K562 (cell line): ENCODE measurements at regions not wholly inside any gene's neighbourhood (a gene's known extent, or its start where the extent isn't known, plus 50 kb on each side); places are given as distances from the start of the nearest gene placed in this dataset.
"Not testable (repeated sequence)": the region's sequence is repeated elsewhere in the genome, so short reads cannot be mapped to it uniquely, and the experiment has no call there.

Source experiments
- ARHGAP35 ChIP-seq: fragments of 450-650 bp; IDR thresholded peaks from 2 replicates; pipeline ENCODE4 v1.6.1; 2018; ENCODE audit not compliant: partially characterized antibody
- ARNT ChIP-seq, 2 experiments: fragments of 450-650 bp; IDR thresholded peaks; 2 replicates each; pipeline ENCODE4 v1.6.1; 2016; ENCODE audit warnings: mild to moderate bottlenecking in 1 of 2
- CCNT2 ChIP-seq: IDR thresholded peaks from 2 replicates; pipeline ENCODE4 v1.6.1; 2011; ENCODE audit warnings: borderline replicate concordance, low read depth, mild to moderate bottlenecking, moderate library complexity, mixed read lengths, low read length; ENCODE audit not compliant: insufficient read length; ENCODE audit errors: extremely low read depth
- CHAMP1 ChIP-seq: fragments of 450-650 bp; IDR thresholded peaks from 2 replicates; pipeline ENCODE4 v1.6.1; 2016; ENCODE audit warnings: mild to moderate bottlenecking
- EP400 ChIP-seq: fragments of 450-650 bp; IDR thresholded peaks from 2 replicates; pipeline ENCODE4 v1.6.1; 2017; ENCODE audit warnings: antibody characterized with exemption, mild to moderate bottlenecking, moderate library complexity
- FOXK2 ChIP-seq, 2 experiments: fragments of 450-650 bp; IDR thresholded peaks in 1 of 2; conservative IDR thresholded peaks in 1 of 2; 2 replicates each; pipeline ENCODE4 v1.6.1; 2016; ENCODE audit warnings: low read depth in 2 of 2, mild to moderate bottlenecking in 1 of 2
- GATAD2A ChIP-seq: fragments of 450-650 bp; IDR thresholded peaks from 2 replicates; pipeline ENCODE4 v1.6.1; 2017
- HINFP ChIP-seq: fragments of 450-650 bp; conservative IDR thresholded peaks from 2 replicates; pipeline ENCODE4 v1.6.1; 2016; ENCODE audit warnings: missing genetic modification characterization, low read depth, mild to moderate bottlenecking, control low read depth, missing compliant biosample characterization
- KDM1A ChIP-seq, 2 experiments: fragments of 450-650 bp; IDR thresholded peaks; 2 replicates each; pipeline ENCODE4 v1.6.1; 2016; ENCODE audit warnings: mild to moderate bottlenecking in 2 of 2
- LARP7 ChIP-seq: fragments of 450-650 bp; IDR thresholded peaks from 2 replicates; pipeline ENCODE4 v1.6.1; 2016
- MTA1 ChIP-seq: fragments of 450-650 bp; IDR thresholded peaks from 2 replicates; pipeline ENCODE4 v1.6.1; 2017; ENCODE audit warnings: borderline replicate concordance
- MTA2 ChIP-seq: fragments of 450-650 bp; IDR thresholded peaks from 2 replicates; pipeline ENCODE4 v1.6.1; 2016; ENCODE audit warnings: low read depth
- NBN ChIP-seq: fragments of 450-650 bp; IDR thresholded peaks from 2 replicates; pipeline ENCODE4 v1.6.1; 2016; ENCODE audit warnings: low read depth, mild to moderate bottlenecking
- NFATC3 ChIP-seq: fragments of 450-650 bp; IDR thresholded peaks from 2 replicates; pipeline ENCODE4 v1.6.1; 2017; ENCODE audit warnings: mild to moderate bottlenecking
- NR2C1 ChIP-seq, 2 experiments: fragments of 450-650 bp; IDR thresholded peaks; 2 replicates each; pipeline ENCODE4 v1.6.1; 2017; ENCODE audit warnings: mild to moderate bottlenecking in 2 of 2, antibody characterized with exemption in 1 of 2, inconsistent platforms in 1 of 2, missing compliant biosample characterization in 1 of 2, missing genetic modification characterization in 1 of 2
- OTX1 ChIP-seq: fragments of 450-650 bp; formaldehyde crosslinking; IDR thresholded peaks from 2 replicates; pipeline ENCODE4 v1.4.0; 2022; ENCODE audit warnings: mild to moderate bottlenecking
- SMARCA4 ChIP-seq: fragments of 450-650 bp; IDR thresholded peaks from 2 replicates; pipeline ENCODE4 v1.6.1; 2016
- SMARCE1 ChIP-seq: fragments of 450-650 bp; IDR thresholded peaks from 2 replicates; pipeline ENCODE4 v1.7.1; 2016; ENCODE audit warnings: mild to moderate bottlenecking
- TOE1 ChIP-seq, 2 experiments: fragments of 450-650 bp in 1 of 2; sonication (generic) in 1 of 2; formaldehyde crosslinking in 1 of 2; IDR thresholded peaks; 2 replicates each; pipeline versions ENCODE4 v1.7.1 to v1.8.0; 2016 to 2022; ENCODE audit warnings: borderline replicate concordance in 2 of 2, mild to moderate bottlenecking in 2 of 2, antibody characterized with exemption in 1 of 2, inconsistent platforms in 1 of 2, low read depth in 1 of 2, missing genetic modification reagents in 1 of 2, moderate library complexity in 1 of 2
- TRIM24 ChIP-seq, 2 experiments: fragments of 450-650 bp; IDR thresholded peaks; 2 replicates each; pipeline ENCODE4 v1.6.1; 2016
- ZBTB26 ChIP-seq: fragments of 450-650 bp; formaldehyde crosslinking; IDR thresholded peaks from 2 replicates; pipeline ENCODE4 v1.4.0; 2022; ENCODE audit warnings: missing genetic modification characterization
- ZBTB5 ChIP-seq: fragments of 450-650 bp; IDR thresholded peaks from 2 replicates; pipeline ENCODE4 v1.6.1; 2017; ENCODE audit warnings: antibody characterized with exemption
- ZC3H8 ChIP-seq: fragments of 450-650 bp; IDR thresholded peaks from 2 replicates; pipeline ENCODE4 v1.6.1; 2017

GRCh38 chr3:177339220-177339703 lies 142.0 kb upstream of the TBL1XR1 start (continued):
- TF ChIP-seq HINFP (tag) (peak; percentile 58; the same call in 1 of the 2 replicates), NBN (peak; percentile 76; the same call in 1 of the 2 replicates), SMARCE1 (peak; percentile 33; the same call in 1 of the 2 replicates), ZC3H8 (0 out of 2 replicates have a peak, but pooled peaks have one; percentile 72), SMARCA4 (peak; percentile 14; the same call in 1 of the 2 replicates), NFATC3 (0 out of 2 replicates have a peak, but pooled peaks have one; percentile 75), NR2C1 (IDR thresholded peaks at IDR 0.05) (peak; percentile 79), NR2C1 (tag; IDR thresholded peaks at IDR 0.05) (peak; percentile 72), OTX1 (CRISPR knock-in tag) (0 out of 2 replicates have a peak, but pooled peaks have one; percentile 47), CHAMP1 (peak; percentile 37; the same call in 1 of the 2 replicates), ZBTB5 (peak; percentile 75; the same call in 1 of the 2 replicates), KDM1A (IDR thresholded peaks at IDR 0.05) (peak; percentile 57 to 79), GATAD2A (0 out of 2 replicates have a peak, but pooled peaks have one; percentile 41), ZBTB26 (CRISPR knock-in tag) (0 out of 2 replicates have a peak, but pooled peaks have one; percentile 54), MTA2 (peak; percentile 50; the same call in 1 of the 2 replicates), FOXK2 (conservative IDR thresholded peaks at IDR 0.05 in 1 of 2, IDR thresholded peaks at IDR 0.05 in 1 of 2; ENCODE audit: low read depth in 2 of 2) (peak in 1 of 2 experiments; percentile 13; a peak in 1 of 4 replicates), CCNT2 (peak; percentile 9), ARNT (IDR thresholded peaks at IDR 0.05) (peak in 1 of 2 experiments; percentile 63; a peak in 1 of 4 replicates), TOE1 (IDR thresholded peaks at IDR 0.05; ENCODE audit: borderline replicate concordance) (peak; percentile 63), MTA1 (peak; percentile 78; the same call in 1 of the 2 replicates), LARP7 (peak; percentile 98), TRIM24 (IDR thresholded peaks at IDR 0.05) (peak in 1 of 2 experiments; percentile 47; a peak in 2 of 4 replicates), ARHGAP35 (peak; percentile 38), EP400 (peak; percentile 50; the same call in 1 of the 2 replicates)
- not testable (repeated sequence) for TF ChIP-seq TOE1 (CRISPR knock-in tag; IDR thresholded peaks at IDR 0.05; ENCODE audit: borderline replicate concordance, low read depth)
